GM21447 (cell line): ENCODE measurements at regions not wholly inside any gene's neighbourhood (a gene's known extent, or its start where the extent isn't known, plus 50 kb on each side); places are given as distances from the start of the nearest gene placed in this dataset.
"Not testable (repeated sequence)": the region's sequence is repeated elsewhere in the genome, so short reads cannot be mapped to it uniquely, and the experiment has no call there.

Experiments used
- ATAC-seq: cut with Tn5 transposase; IDR thresholded peaks from one replicate; pipeline ENCODE4 v1.9.1; 2021; ENCODE audit not compliant: unreplicated experiment

- ATAC-seq: no peak
Measured at GRCh38 chr19:28067882-28068281, 1145.1 kb downstream of the UQCRFS1 start.

DNA sequence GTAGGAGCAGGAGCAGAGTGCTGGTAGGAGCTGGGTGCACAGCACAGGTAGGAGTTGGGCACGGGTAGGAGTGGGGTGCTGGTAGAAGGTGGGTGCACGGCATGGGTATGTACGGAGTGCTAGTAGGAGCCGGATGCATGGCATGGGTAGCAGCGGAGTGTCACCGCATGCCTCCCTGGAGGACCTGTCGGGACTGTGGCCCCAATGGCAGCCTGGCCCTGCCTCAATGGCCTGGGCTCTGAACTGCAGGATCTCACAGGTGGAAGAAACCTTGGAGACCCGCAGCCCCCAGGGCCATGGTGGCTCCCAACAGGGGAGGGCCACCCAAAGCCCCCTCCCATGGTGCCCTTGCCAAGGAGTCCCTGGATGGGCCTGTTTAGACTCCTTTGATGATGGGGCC, 1146.0 kb downstream of the UQCRFS1 start:
- ATAC-seq: no peak

DNA sequence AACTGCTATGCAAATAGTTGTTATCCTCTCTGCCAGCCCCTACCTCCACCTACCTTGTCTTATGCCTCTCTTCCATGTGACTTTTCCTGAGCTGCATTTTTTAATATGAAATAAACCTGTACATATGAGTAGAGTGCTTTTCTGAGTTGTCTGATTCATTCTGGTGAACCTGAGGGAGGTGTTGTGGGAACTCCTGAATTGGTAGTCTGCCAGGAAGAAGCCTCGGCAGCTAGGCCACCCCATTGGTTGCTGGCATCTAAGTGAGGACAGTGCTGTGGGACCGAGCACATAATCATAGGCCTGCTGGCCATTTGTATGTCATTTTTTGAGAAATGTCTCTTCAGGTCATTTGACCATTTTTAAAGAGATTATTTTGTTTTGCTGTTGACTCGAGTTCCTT, 1146.8 kb downstream of the UQCRFS1 start:
- no peak for ATAC-seq

- ATAC-seq: no peak
Measured at GRCh38 chr19:28065026-28065425, 1147.9 kb downstream of the UQCRFS1 start.

- no peak for ATAC-seq
Measured at GRCh38 chr19:28063702-28064101, 1149.2 kb downstream of the UQCRFS1 start.

DNA sequence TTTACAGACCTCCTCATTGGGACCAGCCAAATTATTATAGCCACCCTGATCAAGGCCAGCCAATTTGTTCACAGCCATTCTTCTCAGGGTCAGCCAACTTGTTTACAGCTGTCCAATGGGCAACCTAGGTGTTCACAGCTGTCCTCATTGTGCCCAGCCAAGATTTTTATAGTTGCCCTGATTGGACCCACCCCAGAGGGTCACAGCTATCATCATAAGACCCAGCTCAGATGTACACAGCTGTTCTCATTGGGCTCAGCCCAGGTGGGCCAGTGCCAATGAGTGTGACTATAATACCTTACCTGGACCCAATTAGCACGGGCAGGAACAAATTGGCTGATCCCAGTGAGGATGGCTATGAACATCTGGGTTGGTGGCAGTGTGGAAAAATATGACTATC, 1151.8 kb downstream of the UQCRFS1 start:
- ATAC-seq: no peak

GRCh38 chr19:28057026-28057425, 1155.9 kb downstream of the UQCRFS1 start:
- ATAC-seq: not testable (repeated sequence)

DNA sequence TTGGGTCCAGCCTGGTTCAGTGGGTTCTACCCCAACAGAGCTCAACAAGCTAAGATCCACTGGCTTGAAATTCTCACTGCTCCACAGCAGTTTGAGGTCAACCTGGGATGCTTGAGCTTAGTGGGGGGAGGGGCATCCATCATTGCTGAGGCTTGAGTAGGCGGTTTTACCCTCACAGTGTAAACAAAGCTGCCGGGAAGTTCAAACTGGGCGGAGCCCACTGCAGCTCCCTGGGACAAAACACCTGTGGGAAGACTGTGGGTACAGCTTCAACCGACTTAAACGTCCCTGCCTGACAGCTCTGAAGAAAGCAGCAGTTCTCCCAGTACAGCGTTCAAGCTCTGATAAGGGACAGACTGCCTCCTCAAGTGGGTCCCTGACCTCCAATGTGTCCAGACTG, 1161.9 kb downstream of the UQCRFS1 start:
- ATAC-seq: no peak

GRCh38 chr19:28049875-28050274, 1163.1 kb downstream of the UQCRFS1 start:
- no peak for ATAC-seq

- no peak for ATAC-seq
Measured at GRCh38 chr19:28046932-28047331, 1166.0 kb downstream of the UQCRFS1 start.

GRCh38 chr19:28045621-28046020, 1167.3 kb downstream of the UQCRFS1 start:
- ATAC-seq: no peak

- ATAC-seq: no peak
Measured at GRCh38 chr19:28044477-28044876, 1168.5 kb downstream of the UQCRFS1 start.

DNA sequence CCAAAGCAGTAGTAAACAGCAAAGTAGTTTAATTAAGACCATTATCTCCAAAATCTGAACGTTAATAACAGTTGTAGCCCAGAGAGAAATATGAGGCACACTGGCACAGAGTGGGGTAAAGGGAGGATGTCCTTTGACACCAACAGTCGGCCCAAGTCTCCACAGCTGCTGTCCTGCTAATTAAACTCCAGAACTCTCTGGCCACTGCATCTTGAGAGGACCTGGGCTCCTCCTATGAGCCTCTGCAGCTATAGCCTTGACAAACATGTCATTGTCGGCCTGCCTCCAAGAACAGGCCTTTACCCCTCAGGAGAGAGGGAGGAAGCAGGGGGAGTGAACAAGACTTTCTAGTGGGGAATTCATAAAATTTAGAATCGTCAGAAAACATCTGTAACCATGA, 1170.4 kb downstream of the UQCRFS1 start:
- no peak for ATAC-seq

DNA sequence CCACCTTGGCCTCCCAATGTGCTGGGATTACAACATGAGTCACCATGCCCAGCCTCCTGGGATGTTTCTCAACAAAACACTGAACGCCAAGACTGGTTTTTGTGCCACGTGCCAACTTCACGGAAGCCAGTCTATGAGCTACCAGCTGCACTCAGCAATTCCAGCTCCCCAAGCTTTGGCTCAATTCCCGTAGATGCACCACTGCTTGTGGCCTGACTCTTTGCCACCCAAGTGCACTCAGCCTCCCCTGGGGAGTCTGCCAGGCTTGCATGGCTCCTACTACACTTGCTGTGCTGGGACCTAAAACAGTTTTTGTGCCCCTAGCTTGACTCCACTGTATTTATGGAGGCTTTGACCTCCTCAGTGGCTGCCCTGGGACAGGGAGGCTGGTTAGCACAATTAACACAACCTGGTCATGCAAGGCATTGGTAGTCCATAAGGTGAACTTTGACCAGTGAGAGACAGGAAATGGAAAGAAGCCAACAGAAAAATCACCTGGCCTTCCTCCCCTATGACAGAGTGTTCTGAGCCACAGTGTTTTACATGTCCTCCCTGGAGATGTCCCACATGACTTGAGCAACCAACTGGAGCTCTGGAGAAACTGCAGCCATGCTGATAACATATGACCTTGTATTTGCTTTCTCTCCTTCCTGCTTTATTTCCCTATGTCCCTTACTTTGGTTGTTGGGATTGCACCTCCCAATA, 1173.1 kb downstream of the UQCRFS1 start:
- no peak for ATAC-seq

DNA sequence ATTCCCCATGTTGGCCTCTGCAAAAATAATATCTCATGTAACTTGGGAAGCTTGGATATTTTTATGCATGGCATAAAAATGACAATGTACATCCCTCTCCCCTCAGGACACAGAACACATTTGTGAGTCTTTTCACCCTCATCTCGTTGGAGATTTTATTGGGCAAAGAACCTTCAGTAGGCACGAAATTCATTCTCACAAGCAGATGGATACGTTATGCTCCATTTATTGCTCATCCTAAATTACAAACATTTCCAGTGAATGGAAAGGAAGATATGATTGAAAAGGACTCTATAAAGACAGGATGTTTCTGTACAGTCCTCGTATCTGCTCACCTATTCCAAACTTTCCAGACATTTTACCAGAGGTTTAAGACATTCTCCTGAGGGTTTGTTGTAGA, 1175.8 kb downstream of the UQCRFS1 start:
- ATAC-seq: no peak

- no peak for ATAC-seq
Measured at GRCh38 chr19:28036486-28036885, 1176.5 kb downstream of the UQCRFS1 start.

- ATAC-seq: no peak
Measured at GRCh38 chr19:28034936-28035335, 1178.0 kb downstream of the UQCRFS1 start.

DNA sequence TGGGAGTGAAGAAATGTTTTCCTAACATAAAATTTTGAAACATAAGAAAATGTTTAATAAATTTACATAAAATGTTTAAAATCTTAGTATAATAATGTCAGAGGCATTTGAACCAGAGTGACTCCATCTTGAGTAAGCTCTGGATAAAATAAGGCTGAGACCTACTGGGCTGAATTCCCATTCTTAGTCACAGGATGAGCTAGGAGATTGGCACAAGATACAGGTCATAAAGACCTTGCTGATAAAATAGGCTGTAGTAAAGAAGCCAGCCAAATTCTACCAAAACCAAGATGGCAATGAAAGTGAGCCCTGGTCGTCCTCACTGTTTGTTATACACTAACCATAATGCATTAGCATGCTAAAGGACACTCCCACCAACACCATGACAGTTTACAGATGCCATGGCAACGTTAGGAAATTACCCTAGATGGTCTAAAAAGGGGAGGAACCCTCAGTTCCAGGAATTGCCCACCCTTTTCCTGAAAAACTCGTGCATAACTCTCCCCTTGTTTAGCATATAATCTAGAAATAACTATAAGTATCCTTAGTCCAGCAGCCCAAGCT, 1184.0 kb downstream of the UQCRFS1 start:
- ATAC-seq: no peak

DNA sequence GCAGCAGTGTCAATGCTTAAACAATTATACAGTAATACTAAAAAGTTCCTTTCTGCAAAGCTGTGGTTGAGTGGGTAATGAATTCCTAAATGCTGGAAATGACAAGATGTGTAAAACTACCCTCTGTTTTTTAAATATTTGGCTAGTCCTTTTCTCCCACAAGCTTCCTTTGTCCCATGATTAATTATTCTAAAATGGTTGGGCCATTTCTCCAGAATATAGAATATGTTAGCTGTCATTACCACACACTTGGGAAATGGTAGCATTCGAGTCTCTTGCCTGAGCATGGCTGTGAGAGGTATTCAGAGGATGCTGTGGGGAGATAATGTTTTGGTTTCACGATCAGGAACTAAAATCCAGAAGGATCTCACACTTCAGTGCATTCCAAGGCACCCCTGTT, 1185.8 kb downstream of the UQCRFS1 start:
- ATAC-seq: no peak

DNA sequence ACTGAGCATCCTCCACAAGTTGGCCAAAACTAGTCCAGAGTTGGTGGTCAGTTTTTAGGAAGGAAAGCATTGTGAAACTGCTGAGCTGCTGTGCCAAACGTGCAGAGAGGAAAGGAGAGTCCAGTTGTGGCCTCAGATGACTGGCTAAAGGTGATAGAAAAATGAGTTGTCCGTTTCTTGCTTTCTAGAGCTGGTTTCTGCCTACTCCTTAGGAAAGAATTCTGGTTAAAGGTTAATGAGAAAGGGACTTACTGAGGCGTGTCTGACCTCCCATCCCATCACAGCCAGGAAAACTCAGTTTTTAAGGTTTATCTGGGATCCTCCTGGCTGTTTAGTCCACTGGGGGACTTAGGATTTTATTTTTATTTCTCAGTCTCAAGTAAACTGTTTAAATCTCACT, 1186.3 kb downstream of the UQCRFS1 start:
- ATAC-seq: no peak

- ATAC-seq: no peak
Measured at GRCh38 chr19:28024920-28025319, 1188.0 kb downstream of the UQCRFS1 start.

DNA sequence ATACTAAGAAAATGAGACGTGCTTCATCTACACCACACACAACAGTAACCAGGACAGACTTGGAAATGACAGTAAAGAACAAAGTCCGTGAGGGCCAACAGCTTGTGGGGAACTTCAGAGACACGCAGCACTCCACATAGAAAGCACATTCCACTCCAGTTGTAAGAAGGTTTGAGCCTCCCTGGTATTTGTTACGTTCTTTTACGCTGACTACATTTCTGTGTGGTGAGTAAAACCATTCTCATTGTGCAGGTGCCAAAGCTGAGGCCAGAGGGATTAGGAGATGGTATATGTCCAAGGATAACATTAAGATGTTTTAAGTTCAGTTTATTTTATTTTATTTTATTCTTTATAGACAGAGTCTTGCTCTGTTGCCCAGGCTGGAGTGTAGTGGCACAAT, 1189.9 kb downstream of the UQCRFS1 start:
- ATAC-seq: no peak

- no peak for ATAC-seq
Measured at GRCh38 chr19:28022506-28022905, 1190.4 kb downstream of the UQCRFS1 start.
